ENCODE measurements at regions not wholly inside any gene's neighbourhood (a gene's known extent, or its start where the extent isn't known, plus 50 kb on each side); places are given as distances from the start of the nearest gene placed in this dataset.

DNA sequence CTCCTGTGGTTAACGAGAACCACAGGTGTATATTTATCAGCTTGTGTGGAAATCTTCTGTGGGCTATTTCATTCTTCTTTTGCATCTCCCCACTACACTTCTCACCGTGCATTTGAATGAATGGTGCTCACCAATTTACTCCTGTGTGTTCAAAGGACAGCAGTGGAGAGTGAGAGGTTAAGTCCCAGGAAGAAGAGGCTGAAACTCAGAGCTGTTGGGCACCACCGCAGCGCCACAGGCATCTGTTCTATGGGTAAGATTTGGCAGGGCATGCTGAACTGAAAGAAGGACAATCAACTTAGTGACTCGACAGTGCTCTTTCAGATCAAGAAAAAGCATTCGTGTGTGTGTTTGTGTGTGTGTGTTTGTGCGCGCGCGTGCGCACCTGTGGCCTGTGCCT lies 297.9 kb upstream of the SIX2 start:
- TF ChIP-seq CTCF (IDR thresholded peaks at IDR 0.05): no peak
- no peak for TF ChIP-seq POLR2A (IDR thresholded peaks at IDR 0.05)
- no peak for TF ChIP-seq EP300 (IDR thresholded peaks at IDR 0.05)

All from tibial nerve (tissue), 4 donors.